NB4 (cell line): ENCODE measurements at regions not wholly inside any gene's neighbourhood (a gene's known extent, or its start where the extent isn't known, plus 50 kb on each side); places are given as distances from the start of the nearest gene placed in this dataset.

Experiments
- DNase-seq: peaks from one replicate; pipeline ENCODE4 v3.0.0; 2010; ENCODE audit warnings: low read depth
- H3K4me3 ChIP-seq: one replicate; pipeline ENCODE4 v1.5.1; 2011; ENCODE audit warnings: mild to moderate bottlenecking, low read depth, low read length, moderate library complexity
- CTCF ChIP-seq: IDR thresholded peaks from one replicate; pipeline ENCODE4 v1.5.1; 2012; ENCODE audit warnings: low read depth, low read length
- MAX ChIP-seq: IDR thresholded peaks from 2 replicates; pipeline ENCODE4 v1.6.1; 2011; ENCODE audit warnings: low read depth, low read length
- MYC ChIP-seq: IDR thresholded peaks from 2 replicates; pipeline ENCODE4 v1.6.1; 2011; ENCODE audit warnings: low read depth, low read length
- POLR2A ChIP-seq: IDR thresholded peaks from 2 replicates; pipeline ENCODE4 v1.6.1; 2011; ENCODE audit warnings: mild to moderate bottlenecking; ENCODE audit not compliant: insufficient read length; ENCODE audit errors: extremely low read depth

- TF ChIP-seq POLR2A, result no peak
- no peak for TF ChIP-seq MAX
- no peak for TF ChIP-seq MYC
- TF ChIP-seq CTCF, result no peak
- H3K4me3 ChIP-seq, result no peak overlapping the region
- no peak for DNase-seq
These were observed 52.5 kb upstream of the PITX2 start for GRCh38 chr4:110675426-110675825.

- TF ChIP-seq POLR2A (no peak), MYC (no peak), CTCF (no peak), MAX (no peak)
- H3K4me3 ChIP-seq, result no peak overlapping the region
- DNase-seq, result no peak
These were observed 53.4 kb upstream of the PITX2 start for GRCh38 chr4:110676241-110676640.

- TF ChIP-seq MYC (no peak), MAX (no peak), POLR2A (no peak), CTCF (no peak)
- DNase-seq, result no peak
- H3K4me3 ChIP-seq, result no peak overlapping the region
These were observed 55.8 kb upstream of the PITX2 start for GRCh38 chr4:110678517-110679227.

GRCh38 chr4:110680265-110680664 lies 57.4 kb upstream of the PITX2 start:
- H3K4me3 ChIP-seq, result no peak overlapping the region
- no peak for DNase-seq
- no peak for TF ChIP-seq CTCF
- no peak for TF ChIP-seq MAX
- TF ChIP-seq MYC, result no peak
- TF ChIP-seq POLR2A, result no peak

GRCh38 chr4:110681381-110681780 lies 58.5 kb upstream of the PITX2 start:
- H3K4me3 ChIP-seq, result no peak overlapping the region
- TF ChIP-seq CTCF, result no peak
- DNase-seq, result no peak

GRCh38 chr4:110682311-110682710 lies 59.4 kb upstream of the PITX2 start:
- no peak for TF ChIP-seq CTCF
- no peak for TF ChIP-seq MYC
- no peak for DNase-seq

More at GRCh38 chr4:110682311-110682710, 59.4 kb upstream of the PITX2 start:
- no peak overlapping the region for H3K4me3 ChIP-seq
